HG03469 (cell line): ENCODE measurements at regions not wholly inside any gene's neighbourhood (a gene's known extent, or its start where the extent isn't known, plus 50 kb on each side); places are given as distances from the start of the nearest gene placed in this dataset.

Experiments used
- ATAC-seq: cut with Tn5 transposase; IDR thresholded peaks from one replicate; pipeline ENCODE4 v1.9.1; 2021; ENCODE audit warnings: mild to moderate bottlenecking, moderate library complexity, moderate number of reproducible peaks; ENCODE audit not compliant: unreplicated experiment

DNA sequence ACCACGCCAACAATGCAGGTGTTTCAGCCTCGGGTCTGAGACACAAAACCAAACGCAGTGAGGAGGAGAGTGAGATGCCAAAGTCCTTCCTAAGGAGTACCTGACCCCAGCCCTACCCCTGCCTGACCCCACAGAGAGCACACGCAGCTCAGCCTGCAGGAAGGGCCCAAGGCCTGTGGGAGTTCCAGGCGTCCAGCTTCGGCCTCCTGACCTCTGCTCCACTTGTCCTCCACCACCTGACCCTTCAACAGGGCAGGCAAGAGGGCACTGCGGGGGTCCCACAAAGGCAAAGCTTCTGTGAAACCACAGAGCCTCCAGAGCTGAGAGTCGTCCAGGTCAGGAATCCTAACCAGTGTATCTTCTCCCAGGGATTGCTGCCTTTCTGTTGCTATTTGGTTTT lies 122.0 kb upstream of the PPP2R2D start:
- no peak for ATAC-seq

DNA sequence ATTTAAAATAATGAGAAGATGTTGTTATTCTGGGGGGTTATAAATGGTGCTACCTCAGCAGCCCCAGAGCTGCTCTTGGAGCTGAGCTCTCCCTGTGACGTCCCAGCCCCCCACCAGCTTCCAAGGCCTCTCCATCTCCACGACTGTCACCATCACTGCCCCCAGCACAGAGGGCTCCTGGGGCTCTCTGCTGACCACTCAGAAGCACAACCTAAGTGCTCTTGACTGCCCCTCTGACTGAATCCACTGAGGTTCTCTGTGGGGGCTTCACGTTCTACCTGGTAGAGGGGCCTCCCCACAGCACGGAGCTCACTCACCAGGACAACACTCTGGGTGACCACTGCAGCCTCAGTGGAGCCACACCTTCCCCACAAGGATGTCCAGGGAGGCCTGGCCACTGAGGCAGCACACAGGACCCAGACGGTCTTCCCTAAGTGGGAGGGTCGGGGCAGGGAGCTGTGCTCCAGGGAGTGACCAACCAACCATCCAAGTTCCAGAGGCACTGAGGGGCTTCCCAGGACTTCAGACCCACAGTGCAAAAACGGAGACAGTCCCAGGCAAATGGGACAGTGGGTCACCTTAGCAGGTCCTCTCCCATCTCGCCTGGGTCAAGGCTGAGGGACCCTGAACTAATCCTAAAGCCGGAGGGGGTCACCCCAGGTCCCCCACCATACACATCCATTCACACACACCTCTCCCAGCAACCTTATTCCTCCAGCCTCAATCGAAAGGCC lies 121.0 kb upstream of the PPP2R2D start:
- ATAC-seq = no peak

DNA sequence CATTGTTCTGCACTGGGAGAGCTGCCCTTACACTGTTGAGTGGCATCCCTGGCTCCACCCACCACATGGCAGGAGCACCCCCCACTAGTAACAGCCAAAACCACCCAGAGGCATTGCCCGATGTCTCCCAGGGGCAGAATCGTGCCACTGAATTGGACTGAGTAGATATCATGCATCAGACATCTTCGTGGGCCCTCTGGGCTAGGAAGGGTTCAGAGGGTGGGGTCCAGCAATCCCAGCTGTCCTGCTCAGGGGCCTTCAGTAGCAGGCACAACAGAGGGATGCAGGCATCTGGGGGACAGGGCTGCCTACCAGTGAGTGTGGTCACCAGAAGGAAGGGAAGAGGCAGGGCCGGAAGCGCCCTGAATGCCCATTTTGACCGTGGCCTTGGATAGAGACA lies 119.7 kb upstream of the PPP2R2D start:
- ATAC-seq = no peak

DNA sequence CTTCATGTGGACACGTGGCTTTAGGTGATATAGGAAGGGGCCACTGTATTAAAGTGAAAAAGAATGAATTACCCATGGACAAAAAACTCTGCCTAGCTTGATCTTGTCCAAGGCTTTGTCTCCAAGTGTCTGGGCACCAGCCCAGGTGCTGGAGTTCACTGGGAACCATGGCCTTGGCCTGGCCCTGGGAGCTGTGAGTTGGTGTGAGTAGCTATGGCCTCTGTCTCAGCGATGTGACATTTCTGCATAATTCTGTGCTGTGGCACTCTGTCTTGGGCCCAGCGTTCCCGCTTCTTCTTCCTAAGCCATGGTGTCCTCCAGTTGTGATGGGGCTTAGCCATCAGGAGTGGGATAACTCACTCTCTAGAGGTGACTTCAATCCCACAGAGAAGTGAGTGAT lies 119.0 kb upstream of the PPP2R2D start:
- ATAC-seq = no peak

DNA sequence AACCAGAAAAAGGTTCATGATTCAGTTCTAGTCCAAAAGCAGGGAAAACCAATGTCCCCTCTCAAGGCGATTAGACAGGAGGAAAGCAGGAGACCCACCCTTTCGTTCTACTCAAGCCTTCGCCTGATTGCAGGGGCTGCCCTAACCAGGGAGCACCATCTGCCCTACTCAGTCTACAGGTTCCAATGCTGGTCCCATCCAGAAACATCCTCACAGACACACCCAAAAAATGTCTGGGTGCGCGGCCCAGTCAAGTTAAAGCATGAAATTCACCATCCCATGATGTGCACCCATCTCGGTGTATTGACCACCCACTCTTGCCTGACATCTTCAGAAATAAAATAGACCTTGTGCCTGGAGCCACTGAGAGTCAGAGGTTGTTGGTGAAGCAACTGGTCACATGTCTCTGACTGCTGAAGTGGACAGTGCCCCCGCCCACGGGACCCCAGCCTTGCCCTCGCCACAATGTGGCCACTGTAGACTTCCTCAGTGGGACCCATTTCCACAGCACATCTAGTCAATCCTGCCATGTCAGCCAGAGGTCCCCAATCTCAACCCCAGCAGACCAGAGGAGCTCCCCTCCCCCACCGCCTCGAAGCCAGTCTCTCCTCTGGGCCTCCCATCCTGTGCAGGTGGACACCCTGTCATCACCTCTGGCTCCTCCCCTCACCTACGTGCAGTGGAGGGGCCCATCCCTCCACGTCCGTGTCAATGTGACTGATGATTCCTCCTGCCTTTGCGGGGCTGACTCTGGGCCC lies 116.3 kb upstream of the PPP2R2D start:
- no peak for ATAC-seq

DNA sequence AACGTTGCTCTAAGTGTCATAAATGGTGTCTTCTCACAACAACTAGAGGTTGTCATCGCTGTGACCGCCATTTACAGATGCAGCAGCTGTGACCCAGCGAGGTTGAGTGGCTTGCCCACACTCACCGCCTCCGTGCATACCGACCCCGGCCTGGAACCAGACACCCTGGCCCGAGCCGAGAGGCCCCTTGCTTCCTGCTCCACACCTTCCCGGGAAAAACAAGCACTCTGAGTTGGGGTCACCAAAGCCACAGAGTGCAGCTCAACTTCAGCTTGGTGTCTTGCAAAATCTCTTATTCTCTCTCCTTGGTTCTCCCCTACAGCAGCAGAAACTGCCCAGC lies 115.7 kb upstream of the PPP2R2D start:
- ATAC-seq = no peak

DNA sequence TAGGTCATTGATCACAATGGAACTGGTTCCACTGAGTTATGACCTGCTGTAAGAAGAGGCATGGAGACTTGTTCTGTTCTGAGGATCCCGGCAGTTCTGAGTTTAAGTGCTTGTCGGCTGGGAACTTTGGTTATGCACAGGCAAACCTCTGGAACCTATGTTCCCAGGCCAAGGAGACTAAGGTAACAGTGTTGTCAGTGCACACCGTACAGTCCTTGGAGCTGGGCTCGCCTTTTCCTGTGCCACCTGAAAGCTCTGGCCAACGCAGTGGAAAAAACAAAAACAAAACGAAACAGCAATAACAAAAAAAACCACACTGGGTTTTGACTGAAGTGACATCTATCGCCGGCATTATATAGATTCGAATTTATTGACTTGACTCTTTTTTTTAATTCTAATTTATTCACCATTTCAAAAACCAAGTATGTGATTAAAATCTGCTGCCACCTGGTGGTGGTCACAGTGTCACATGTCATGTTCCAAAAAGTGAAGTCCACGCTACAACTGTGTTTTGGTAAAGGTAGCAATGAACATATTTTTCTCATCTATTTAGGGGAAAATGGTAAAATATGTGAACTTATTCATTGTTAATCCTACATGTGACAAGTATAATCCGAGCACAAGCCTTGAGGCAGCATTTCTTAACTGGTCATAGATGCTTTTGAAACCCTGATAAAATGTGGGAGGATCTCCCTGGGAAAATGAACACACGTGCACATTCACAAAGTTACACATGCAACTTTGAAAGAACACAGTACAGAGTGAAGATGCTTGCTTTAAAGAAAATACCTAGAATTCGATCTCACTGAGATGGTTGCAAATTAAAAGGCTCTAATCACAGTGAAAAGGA lies 113.8 kb upstream of the PPP2R2D start:
- no peak for ATAC-seq

DNA sequence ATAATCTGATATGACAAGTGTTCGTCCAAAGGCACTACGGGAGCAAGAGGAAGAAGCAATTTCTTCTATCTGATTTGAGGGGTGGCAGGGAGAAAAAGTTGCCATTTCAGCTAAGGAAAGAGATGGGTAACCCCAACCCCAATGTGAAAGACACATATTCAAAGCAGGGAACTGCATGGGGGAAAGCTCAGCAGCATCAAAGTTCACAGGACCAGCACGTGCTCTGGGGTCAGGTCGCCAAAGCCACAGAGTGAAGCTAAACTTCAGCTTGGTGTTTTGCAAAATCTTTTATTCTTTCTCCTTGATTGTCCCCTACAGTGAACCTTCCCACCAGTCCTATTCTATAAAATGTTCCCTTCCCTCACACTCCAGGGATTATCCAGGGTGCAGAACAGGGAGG lies 112.8 kb upstream of the PPP2R2D start:
- ATAC-seq = no peak

DNA sequence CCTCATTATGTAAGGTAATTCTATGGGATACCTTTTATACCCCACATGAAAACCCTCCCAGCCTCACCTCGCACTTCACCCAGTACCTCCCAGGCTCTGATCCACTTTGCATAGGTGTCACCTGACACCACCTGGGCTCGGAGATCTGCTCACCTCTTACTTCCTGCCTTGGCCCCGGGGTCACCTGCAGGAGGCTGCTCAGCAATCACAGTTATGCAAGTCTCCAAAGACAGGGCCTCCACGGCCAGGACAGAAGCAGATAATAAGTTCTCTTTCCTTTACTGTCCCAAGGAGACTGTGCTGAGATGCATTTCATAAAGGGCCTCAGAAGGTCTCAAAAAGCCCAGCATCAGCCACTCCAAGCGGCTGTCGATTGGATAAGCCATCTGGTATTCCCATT lies 112.4 kb upstream of the PPP2R2D start:
- no peak for ATAC-seq

DNA sequence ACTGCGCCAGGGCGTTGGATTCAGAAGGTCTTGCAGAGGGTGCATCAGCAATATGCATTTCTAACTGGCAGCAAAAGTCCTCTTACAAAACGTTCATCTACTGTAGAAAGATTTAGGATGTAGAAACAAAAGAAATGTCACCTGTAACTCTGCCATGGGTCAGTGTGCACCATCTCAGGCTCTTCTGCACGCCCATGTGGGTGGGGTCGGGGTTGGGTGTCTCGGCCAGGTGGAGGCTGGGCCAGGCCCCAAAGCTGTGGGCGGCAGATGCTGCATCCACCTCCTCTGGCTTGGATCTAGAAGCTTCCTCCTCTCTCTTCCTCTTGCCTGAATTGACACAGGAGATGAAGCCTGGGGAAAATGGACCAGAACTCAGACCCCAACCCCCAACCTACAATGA lies 111.3 kb upstream of the PPP2R2D start:
- ATAC-seq = no peak

DNA sequence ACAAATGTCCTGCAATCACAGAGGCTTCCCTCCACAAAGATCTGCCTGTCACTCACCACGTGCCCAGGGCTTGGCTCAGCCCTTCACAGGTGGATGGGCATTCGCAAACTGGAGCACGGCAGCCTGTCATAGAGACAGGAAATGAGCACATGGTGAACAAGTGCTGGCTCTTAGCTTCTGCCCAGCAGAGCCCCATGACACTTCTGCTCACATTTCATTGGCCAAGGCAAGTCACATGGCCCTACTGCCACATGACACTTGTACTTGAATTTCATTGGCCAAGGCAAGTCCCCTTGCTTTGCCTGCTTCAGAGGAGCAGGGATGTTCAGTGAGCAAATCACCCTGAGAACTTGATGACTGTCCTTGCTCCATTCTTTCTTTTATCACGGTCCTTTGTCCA lies 110.8 kb upstream of the PPP2R2D start:
- no peak for ATAC-seq

DNA sequence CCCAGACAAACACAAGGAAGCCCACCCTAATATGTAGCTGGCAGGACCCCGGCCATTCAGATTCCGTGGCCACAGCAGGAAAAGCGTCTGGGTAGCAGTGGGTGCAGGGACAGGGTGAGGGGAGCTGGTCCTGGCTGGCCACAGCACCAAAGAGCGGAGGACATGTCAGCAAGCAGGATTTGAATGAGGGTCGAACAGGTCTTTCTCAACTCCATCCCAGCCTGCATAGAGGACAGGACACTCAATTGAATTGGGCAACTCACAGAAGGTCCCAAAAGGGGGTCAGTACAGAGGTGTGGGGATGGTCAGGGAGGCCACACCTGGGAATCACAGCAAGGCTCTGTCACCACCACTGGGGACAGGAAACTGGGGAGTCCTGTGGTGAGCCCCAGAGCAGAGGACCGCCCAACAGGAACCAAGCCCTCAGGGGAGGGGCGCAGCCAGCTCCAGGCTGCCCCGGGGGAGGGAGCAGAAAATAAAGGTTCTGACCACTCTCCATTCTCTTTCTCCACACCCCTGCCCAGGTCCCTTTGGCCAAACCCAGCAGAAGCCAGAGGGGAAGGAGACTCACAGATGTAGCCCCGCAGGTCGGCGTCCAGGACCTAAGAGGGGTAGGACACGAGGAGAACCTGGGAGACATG lies 108.7 kb upstream of the PPP2R2D start:
- ATAC-seq = no peak

DNA sequence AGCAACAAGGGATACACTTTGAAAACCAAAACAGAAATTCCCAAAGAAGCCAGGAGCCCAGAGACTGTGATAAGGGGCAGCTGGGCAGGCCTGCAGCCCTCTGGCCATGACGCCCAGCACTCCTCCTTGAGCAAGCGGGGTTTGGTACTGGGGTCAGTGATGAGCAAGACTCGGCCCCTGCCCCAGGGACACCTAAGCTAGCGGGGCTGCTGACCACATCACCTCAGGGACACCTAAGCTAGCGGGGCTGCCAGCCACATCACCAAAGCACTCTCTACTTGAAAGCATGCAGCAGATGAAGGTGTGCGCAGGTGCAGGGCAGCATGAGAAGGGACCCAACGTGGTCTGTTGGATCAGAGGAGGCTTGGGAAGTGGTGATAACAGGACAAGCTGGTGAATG lies 108.0 kb upstream of the PPP2R2D start:
- no peak for ATAC-seq

DNA sequence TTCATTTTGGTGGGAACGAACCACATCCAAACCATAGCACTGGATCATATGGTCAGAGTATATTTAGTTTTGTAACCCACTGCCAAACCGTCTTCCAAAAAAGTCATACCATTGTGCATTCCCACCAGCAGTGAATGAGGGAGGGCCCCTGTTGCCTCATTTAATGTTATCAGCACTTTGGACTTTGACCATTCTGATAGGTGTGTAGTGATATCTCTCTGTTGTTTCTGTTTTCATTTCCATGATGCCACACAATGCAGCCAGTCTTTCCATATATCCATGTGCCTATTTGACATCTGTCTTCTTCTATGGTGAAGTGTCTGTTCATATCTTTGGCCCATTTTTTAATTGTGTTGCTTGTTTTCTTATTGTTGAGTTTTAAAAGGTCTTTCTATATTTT lies 105.0 kb upstream of the PPP2R2D start:
- ATAC-seq = no peak

DNA sequence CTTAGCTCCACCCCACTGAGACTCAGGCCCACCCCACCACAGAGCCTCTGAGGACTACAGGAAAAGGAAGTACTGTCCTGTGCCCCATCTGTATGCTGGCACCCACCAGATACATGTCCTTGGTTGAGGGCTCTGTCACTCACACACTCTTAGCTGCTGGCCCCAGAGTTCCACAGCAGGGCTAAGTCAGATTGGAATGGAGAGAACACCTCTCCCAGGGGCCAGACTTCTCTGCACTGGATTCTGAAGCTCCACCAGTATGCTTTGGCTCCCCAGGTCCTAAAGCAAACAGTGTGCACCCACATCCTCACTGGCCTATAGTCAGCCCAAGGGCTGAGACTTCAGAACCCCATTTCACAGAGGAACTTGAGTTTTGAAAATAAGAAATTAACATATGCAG lies 103.2 kb upstream of the PPP2R2D start:
- no peak for ATAC-seq

DNA sequence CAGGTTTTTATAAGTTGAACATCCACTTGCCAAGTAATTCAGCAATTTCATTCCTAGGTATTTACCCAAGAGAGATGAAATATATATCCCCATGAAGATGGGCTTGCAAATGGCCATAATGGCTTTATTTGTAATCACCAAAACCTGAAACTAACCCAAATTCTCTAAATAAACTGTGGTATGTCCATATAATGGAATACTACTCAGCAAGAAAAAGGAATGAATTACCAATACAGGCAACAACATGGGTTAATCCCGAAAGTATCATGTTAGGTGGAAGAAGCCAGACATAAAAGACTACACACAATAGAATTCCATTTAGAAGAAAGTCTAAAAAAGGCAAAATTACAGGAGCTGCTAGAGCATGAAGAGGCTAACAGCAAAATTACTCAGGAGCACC lies 101.4 kb upstream of the PPP2R2D start:
- no peak for ATAC-seq

DNA sequence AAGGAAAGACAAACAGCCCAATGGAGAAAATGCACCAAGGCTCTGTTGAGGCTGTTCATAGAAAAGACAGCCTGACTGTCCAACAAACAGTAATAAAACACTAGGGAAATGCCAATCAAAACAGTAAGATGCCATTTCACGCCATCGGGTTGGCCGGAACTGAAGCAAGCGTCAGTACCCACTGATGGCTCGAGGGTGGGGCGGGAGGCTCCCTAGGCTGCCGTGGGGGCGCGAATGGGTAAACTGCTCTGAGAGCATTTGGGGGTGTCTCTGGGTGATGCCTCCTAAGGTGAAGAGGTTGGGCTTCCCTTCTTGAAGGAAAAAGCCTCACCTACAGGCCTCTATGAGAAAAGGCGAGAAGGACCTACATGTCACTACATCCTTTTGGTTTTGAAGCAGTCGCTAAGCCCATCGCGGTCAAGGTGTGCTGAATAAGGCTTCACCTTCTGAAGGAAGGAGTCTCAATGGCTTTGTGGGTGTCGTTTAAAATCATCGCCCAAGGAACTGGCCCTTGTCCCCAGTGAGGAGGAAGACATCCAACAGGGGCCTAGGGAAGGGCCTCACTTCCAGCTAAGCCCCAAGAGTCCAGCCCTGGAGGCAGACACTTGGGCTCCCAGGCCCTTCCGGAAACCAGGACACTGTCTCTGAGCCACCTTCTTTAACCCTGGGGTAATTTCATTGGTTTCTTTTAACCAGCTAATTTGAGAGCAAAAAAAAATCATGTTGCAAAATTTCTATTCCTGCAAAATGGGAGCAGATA lies 98.5 kb upstream of the PPP2R2D start:
- no peak for ATAC-seq

DNA sequence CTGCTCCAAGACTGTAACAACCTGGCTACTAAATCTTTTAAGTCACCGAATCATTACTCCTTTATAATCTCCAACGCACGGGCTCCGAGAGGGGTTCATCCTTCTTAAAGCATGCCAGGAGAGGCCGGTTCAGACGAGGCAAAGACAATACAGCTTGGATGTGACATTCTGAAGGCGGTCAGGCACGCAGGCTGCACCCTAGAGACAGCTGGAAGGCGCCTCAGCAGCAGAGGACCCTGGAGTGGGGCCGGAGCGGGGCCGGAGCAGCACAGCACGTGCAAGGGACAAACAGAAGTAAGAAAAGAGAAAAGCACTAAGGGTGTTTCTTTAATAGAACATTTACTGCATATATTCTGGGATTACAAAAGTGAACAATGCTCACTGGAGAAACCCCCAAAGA lies 97.8 kb upstream of the PPP2R2D start:
- ATAC-seq = no peak

DNA sequence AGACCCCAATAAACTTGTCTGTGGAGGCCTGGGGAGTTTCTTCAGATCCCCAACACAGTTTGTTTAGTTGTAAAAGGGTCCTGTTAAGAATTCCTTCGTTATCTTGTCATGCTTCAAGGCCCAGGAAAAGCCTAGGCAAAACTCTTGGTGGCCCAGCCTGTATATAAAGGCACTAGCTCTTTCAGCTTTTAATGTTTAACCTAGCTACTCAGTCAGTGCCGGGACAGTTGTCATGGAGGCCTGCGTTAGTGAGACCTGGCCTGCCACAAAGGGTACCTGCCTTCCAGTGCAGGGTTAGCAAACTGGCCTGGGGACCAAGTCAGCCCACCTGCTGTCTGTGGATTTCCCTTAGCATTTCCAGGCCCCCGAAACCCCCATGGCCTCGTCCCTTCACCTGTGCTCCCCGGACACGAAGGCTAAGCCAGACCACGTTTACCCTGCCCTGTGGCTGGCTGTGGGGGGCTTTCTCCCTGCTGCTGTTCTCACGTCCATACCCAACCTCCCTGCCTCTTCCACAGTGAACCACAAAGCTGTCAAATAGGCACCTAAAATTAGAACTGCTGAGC lies 96.9 kb upstream of the PPP2R2D start:
- ATAC-seq = no peak

DNA sequence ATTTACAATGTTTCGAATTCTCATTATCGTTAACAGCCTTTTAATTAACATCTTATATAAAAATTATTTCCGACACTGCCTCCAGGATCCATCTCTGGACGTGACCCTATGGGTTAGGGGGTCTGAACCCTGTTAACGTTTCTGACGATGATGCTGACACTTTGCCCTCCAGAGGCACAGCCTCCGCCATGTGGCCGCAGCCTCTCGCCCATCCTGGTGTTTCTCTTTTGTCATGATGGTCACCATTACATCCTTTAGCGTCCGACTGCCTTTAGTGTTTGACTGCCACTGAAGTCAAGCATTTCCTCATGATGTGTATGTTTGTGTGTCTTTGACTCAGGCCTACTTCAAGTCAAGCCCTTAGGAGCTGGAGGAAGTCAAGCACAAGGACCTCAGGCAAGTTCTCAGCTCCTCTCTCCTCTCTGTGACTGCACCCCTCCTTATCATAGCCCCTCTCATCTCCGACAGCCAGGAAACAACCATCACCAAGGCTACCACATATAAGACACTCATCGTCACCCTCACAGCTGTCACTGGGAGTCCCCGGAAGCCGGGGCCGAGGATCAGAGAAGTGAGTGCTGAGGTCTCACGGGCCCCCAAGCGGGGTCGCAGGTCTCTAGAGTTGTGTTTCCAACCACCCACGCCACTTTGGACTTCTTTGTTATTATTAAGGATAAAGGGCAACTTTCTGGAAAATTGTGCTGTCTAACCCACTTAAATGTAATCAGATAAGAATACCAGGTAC lies 96.1 kb upstream of the PPP2R2D start:
- ATAC-seq = no peak
